ENCODE measurements at regions not wholly inside any gene's neighbourhood (a gene's known extent, or its start where the extent isn't known, plus 50 kb on each side); places are given as distances from the start of the nearest gene placed in this dataset.

- TF ChIP-seq GATA2 (IDR thresholded peaks at IDR 0.05; ENCODE audit: low read depth, low read length) (no peak), GATA3 (IDR thresholded peaks at IDR 0.05; ENCODE audit: low read depth, low read length) (no peak)
These were observed 272.4 kb downstream of the MEF2C start for GRCh38 chr5:88610586-88610985.
